ENCODE measurements at regions not wholly inside any gene's neighbourhood (a gene's known extent, or its start where the extent isn't known, plus 50 kb on each side); places are given as distances from the start of the nearest gene placed in this dataset.

GRCh38 chr3:74351213-74351612 is 263.2 kb downstream of the CNTN3 start:
- no peak for DNase-seq (ENCODE audit: low read depth)

- DNase-seq (ENCODE audit: low read depth) = no peak
These were observed 265.4 kb downstream of the CNTN3 start for GRCh38 chr3:74349015-74349414.

GRCh38 chr3:74347563-74348268 is 266.7 kb downstream of the CNTN3 start:
- DNase-seq (ENCODE audit: low read depth) = no peak

GRCh38 chr3:74346896-74347295 is 267.6 kb downstream of the CNTN3 start:
- DNase-seq (ENCODE audit: low read depth) = no peak

GRCh38 chr3:74345701-74346100 is 268.8 kb downstream of the CNTN3 start:
- DNase-seq (ENCODE audit: low read depth) = no peak

- DNase-seq (ENCODE audit: low read depth) = no peak
These were observed 269.5 kb downstream of the CNTN3 start for GRCh38 chr3:74344865-74345440.

- DNase-seq (ENCODE audit: low read depth) = no peak
These were observed 271.1 kb downstream of the CNTN3 start for GRCh38 chr3:74343391-74343790.

DNA sequence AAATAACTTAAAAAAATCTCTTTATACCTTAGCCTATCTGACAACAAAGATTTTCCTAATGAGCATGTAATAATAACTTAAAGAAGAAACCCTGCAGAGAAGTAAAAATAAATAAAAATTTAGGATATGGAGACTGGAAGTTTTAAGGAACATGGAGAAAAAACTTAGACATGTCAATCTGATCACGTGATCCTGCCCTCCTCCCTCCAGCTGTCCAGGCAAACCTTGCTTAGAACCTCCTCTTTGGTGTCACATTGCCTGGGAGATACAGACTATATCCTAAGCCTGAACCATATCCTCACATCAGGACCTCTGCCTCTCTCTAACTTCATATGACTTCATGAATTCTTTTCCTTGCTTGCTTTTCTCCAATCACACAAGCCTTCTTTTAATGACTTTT is 275.5 kb downstream of the CNTN3 start:
- DNase-seq (ENCODE audit: low read depth) = no peak

- no peak for DNase-seq (ENCODE audit: low read depth)
These were observed 282.3 kb downstream of the CNTN3 start for GRCh38 chr3:74332165-74332564.

DNA sequence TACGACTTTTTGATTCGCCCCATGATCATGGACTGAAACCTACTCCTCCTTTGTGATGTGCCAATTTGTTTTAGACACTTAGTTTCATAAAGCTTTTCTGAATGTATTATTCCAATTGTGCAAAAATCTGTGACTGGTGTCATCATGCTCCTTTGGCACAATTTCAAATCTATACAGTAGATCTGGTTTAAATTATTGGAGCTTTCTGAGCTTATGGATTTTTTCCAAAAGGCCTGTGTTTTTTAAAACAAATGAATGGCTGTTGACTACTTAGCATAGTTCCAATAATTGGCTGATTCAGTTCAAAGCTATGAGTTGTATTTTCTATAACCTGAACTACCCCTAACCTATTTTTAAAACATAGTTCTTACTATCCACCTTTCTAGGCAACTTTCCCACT is 282.7 kb downstream of the CNTN3 start:
- DNase-seq (ENCODE audit: low read depth) = no peak

DNA sequence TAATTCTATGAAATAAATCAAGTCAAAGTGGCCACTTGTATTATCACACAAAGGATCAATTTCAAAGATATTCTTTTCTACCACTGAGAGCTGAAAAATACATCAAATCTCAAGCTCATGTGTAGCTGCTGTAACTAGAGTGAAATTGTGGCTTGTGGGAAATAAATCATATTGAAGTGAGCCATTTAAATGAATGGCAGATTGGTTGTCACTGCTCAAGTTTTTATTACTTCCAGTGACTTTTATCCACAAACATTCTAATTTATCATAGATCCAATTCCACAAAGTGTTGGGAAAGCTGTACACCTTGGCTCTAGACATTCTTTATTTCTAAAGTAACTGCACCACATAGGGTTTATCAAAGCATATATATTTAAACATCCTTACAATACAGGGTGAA is 285.4 kb downstream of the CNTN3 start:
- no peak for DNase-seq (ENCODE audit: low read depth)

DNA sequence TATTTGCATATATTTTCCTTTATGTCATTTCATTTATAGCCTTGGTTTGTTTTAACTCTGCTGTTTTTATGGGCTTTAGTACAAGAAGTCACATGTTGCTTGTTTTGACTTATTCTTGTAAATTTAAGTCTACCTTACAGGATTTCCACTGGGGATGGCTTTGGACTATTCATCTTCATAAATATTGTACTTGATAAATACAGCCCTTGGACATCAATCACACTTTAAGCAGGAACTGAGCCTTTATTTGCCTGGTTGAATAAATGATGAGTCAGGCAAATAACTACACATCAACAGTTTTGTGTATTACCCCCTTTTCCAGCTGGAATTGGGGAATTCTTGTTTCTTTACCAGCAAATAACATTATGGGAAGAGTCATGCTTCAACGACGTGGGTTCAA is 286.0 kb downstream of the CNTN3 start:
- DNase-seq (ENCODE audit: low read depth) = no peak

- no peak for DNase-seq (ENCODE audit: low read depth)
These were observed 299.2 kb downstream of the CNTN3 start for GRCh38 chr3:74315291-74315690.

- no peak for DNase-seq (ENCODE audit: low read depth)
These were observed 299.8 kb downstream of the CNTN3 start for GRCh38 chr3:74314696-74315095.

- no peak for DNase-seq (ENCODE audit: low read depth)
These were observed 304.7 kb downstream of the CNTN3 start for GRCh38 chr3:74309716-74310115.

GRCh38 chr3:74304424-74304823 is 310.0 kb downstream of the CNTN3 start:
- no peak for DNase-seq (ENCODE audit: low read depth)

- DNase-seq (ENCODE audit: low read depth) = no peak
These were observed 310.7 kb downstream of the CNTN3 start for GRCh38 chr3:74303711-74304110.

DNA sequence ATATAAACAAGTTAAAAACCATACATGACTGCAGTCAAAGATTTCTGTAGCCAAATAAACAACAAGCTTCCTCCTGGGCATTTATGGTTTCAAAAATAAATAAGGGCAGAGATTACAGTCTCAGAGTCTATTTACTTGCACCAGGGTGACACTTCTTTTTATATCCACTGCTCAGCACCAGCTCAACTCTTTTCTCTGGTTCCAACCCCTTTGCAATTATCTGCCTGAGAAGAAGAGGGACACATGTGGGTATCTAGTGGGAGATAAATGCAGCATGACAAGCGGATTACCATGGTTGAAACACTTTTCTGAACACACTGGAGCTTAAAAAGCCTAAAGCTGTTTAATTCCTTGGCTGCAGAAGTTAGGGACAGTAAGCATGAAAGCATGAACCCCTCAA is 311.5 kb downstream of the CNTN3 start:
- DNase-seq (ENCODE audit: low read depth) = no peak

- no peak for DNase-seq (ENCODE audit: low read depth)
These were observed 312.2 kb downstream of the CNTN3 start for GRCh38 chr3:74302281-74302680.

DNA sequence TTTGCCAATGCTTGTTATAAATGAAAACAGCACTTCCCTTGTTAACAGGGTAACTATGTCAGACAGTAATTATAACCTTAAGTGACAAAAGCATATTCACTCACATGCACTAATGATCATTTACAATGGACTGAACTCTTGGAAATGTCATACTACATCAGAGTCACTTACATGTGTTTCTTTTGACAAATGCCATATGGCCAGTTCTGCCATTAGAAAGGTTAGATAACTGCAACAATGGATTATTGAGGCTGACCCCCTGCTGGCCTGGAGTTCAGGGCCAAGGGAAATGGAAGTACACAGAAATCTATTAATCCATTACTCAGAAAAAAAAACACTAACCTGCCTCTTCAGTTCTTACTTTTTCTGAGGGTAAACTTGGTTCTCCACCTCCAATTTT is 313.4 kb downstream of the CNTN3 start:
- DNase-seq (ENCODE audit: low read depth) = no peak

- DNase-seq (ENCODE audit: low read depth) = no peak
These were observed 319.0 kb downstream of the CNTN3 start for GRCh38 chr3:74295479-74295878.

- DNase-seq (ENCODE audit: low read depth) = no peak
These were observed 325.7 kb downstream of the CNTN3 start for GRCh38 chr3:74288761-74289160.

- no peak for DNase-seq (ENCODE audit: low read depth)
These were observed 326.9 kb downstream of the CNTN3 start for GRCh38 chr3:74287557-74287956.

DNA sequence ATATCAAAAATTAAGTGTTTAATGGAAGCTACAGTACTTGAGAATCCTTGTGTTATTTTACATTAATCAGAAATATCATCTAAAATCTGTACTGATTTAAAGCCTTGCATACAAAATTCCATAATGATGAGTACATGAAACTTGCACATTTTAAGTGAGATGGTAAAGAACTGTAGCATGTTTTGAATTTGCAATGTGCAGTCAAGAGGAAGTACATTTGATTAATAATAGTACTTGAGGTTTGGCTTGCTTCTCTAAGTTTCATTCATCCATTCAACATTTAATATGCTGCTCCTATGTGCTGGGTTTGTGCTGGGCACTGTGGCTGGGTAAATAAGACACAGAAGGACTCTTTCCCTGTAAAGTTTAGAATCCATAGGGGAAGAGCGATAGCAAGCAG is 332.3 kb downstream of the CNTN3 start:
- DNase-seq (ENCODE audit: low read depth) = no peak
